IMR-90 (cell line): ENCODE measurements at regions not wholly inside any gene's neighbourhood (a gene's known extent, or its start where the extent isn't known, plus 50 kb on each side); places are given as distances from the start of the nearest gene placed in this dataset.

Source experiments
- ATAC-seq: fragments of 200-7000 bp; cut with Tn5 transposase; 2 replicates; pipeline ENCODE4 v1.9.1; 2020; ENCODE audit warnings: low read depth, mild to moderate bottlenecking, moderate library complexity
- BruUV-seq: library from RNA; stranded (reverse); fragments of 400-500 nt; replicated peaks from 2 replicates; lab custom pipeline; 2021; lab: Mats Ljungman, UMichigan
- CTCF ChIA-PET: fragments of 300-600 bp; formaldehyde crosslinking; extraction: SDS; loops from one replicate; lab custom pipeline; 2021; ENCODE audit warnings: antibody characterized with exemption; lab: Yijun Ruan, JAX
- POLR2A ChIA-PET: fragments of 300-600 bp; sonication (Branson Sonifier 250); formaldehyde crosslinking; loops from one replicate; lab custom pipeline; 2022; ENCODE audit warnings: antibody characterized with exemption; ENCODE audit not compliant: unreplicated experiment; lab: Charles Lee
- DNase-seq: peaks from one replicate; pipeline ENCODE4 v3.0.0; 2013
- H2AFZ ChIP-seq: replicated peaks from 2 replicates; pipeline ENCODE3; 2013; ENCODE audit warnings: low read length, mild to moderate bottlenecking; ENCODE audit not compliant: poor library complexity
- H2AK5ac ChIP-seq: 2 replicates; pipeline ENCODE4 v1.6.1; 2013; ENCODE audit warnings: low read depth, low read length, inconsistent platforms
- H2AK9ac ChIP-seq: replicated peaks from 2 replicates; pipeline ENCODE3; 2013; ENCODE audit warnings: mild to moderate bottlenecking, low read depth, low read length, moderate library complexity; ENCODE audit not compliant: poor library complexity
- H2BK120ac ChIP-seq: 2 replicates; pipeline ENCODE4 v1.6.1; 2013; ENCODE audit warnings: low read depth, low read length, inconsistent platforms
- H2BK15ac ChIP-seq: 3 replicates; pipeline ENCODE4 v1.6.1; 2013; ENCODE audit warnings: low read depth, low read length, inconsistent platforms
- H2BK20ac ChIP-seq: 2 replicates; pipeline ENCODE4 v1.6.1; 2013; ENCODE audit warnings: low read depth, mild to moderate bottlenecking, inconsistent platforms, low read length, moderate library complexity
- H2BK5ac ChIP-seq: 2 replicates; pipeline ENCODE4 v1.6.1; 2013; ENCODE audit warnings: mild to moderate bottlenecking, low read depth, low read length, inconsistent platforms; ENCODE audit not compliant: poor library complexity, severe bottlenecking
- H3K14ac ChIP-seq: replicated peaks from 2 replicates; pipeline ENCODE4 v1.6.1; 2013; ENCODE audit warnings: low read depth, low read length, inconsistent platforms
- H3K18ac ChIP-seq: 2 replicates; pipeline ENCODE4 v1.6.1; 2013; ENCODE audit warnings: low read depth, low read length, control low read depth
- H3K23ac ChIP-seq: 2 replicates; pipeline ENCODE4 v1.6.1; 2013; ENCODE audit warnings: low read depth, low read length, inconsistent platforms
- H3K27ac ChIP-seq: 2 replicates; pipeline ENCODE4 v1.5.1; 2013; ENCODE audit warnings: mild to moderate bottlenecking, control low read depth, low read length; ENCODE audit not compliant: insufficient read depth
- H3K27me3 ChIP-seq: 2 replicates; pipeline ENCODE4 v1.6.1; 2013; ENCODE audit warnings: low read length; ENCODE audit not compliant: control insufficient read depth, insufficient read depth
- H3K36me3 ChIP-seq: 2 replicates; pipeline ENCODE4 v1.6.1; 2013; ENCODE audit warnings: low read length, mixed read lengths; ENCODE audit not compliant: control insufficient read depth, insufficient read depth
- H3K4ac ChIP-seq: 2 replicates; pipeline ENCODE4 v1.6.1; 2013; ENCODE audit warnings: low read depth, low read length, inconsistent platforms
- H3K4me1 ChIP-seq: 2 replicates; pipeline ENCODE4 v1.6.1; 2013; ENCODE audit warnings: low read length, mixed read lengths; ENCODE audit not compliant: control insufficient read depth, insufficient read depth
- H3K4me2 ChIP-seq: 2 replicates; pipeline ENCODE4 v1.6.1; 2013; ENCODE audit warnings: low read depth, mild to moderate bottlenecking, control low read depth, low read length, moderate library complexity
- H3K4me3 ChIP-seq: 2 replicates; pipeline ENCODE4 v1.5.1; 2013; ENCODE audit warnings: low read depth, mild to moderate bottlenecking, control low read depth, low read length, moderate library complexity; ENCODE audit not compliant: insufficient read depth
- H3K56ac ChIP-seq: 2 replicates; pipeline ENCODE4 v1.6.1; 2013; ENCODE audit warnings: low read length, inconsistent platforms; ENCODE audit not compliant: insufficient read depth; ENCODE audit errors: extremely low read depth
- H3K79me1 ChIP-seq, 2 experiments: 2 replicates each; pipeline ENCODE4 v1.6.1; 2013; ENCODE audit warnings: low read length in 2 of 2, inconsistent platforms in 1 of 2, low read depth in 1 of 2
- H3K9ac ChIP-seq: 2 replicates; pipeline ENCODE4 v1.6.1; 2013; ENCODE audit warnings: low read depth, low read length, control low read depth
- H3K9me1 ChIP-seq: 2 replicates; pipeline ENCODE4 v1.6.1; 2013; ENCODE audit warnings: low read length, inconsistent platforms; ENCODE audit not compliant: insufficient read depth
- H3K9me3 ChIP-seq: 2 replicates; pipeline ENCODE4 v1.6.1; 2013; ENCODE audit warnings: low read length; ENCODE audit not compliant: control insufficient read depth, insufficient read depth
- H4K20me1 ChIP-seq: 2 replicates; pipeline ENCODE4 v1.6.1; 2013; ENCODE audit warnings: low read length, inconsistent platforms; ENCODE audit not compliant: insufficient read depth
- H4K5ac ChIP-seq: 2 replicates; pipeline ENCODE4 v1.6.1; 2013; ENCODE audit warnings: mild to moderate bottlenecking, low read depth, low read length, control low read depth
- H4K8ac ChIP-seq, 2 experiments: 2 replicates each; pipeline ENCODE4 v1.6.1; 2013; ENCODE audit warnings: low read depth in 2 of 2, low read length in 2 of 2, control low read depth in 1 of 2, inconsistent platforms in 1 of 2
- H4K91ac ChIP-seq: 2 replicates; pipeline ENCODE4 v1.6.1; 2013; ENCODE audit warnings: low read depth, low read length, inconsistent platforms; ENCODE audit not compliant: insufficient read depth
- BHLHE40 ChIP-seq: fragments of 150-350 bp; IDR thresholded peaks from 2 replicates; pipeline ENCODE4 v1.6.1; 2016; ENCODE audit warnings: mild to moderate bottlenecking, low read depth, low read length
- CEBPB ChIP-seq: IDR thresholded peaks from 2 replicates; pipeline ENCODE4 v1.6.1; 2012; ENCODE audit warnings: low read depth, low read length, improper control_type of control experiment
- CHD1 ChIP-seq: IDR thresholded peaks from 2 replicates; pipeline ENCODE4 v1.6.1; 2012; ENCODE audit warnings: low read depth, low read length, improper control_type of control experiment
- CTCF ChIP-seq: conservative IDR thresholded peaks from 2 replicates; pipeline ENCODE4 v1.5.1; 2012; ENCODE audit warnings: mild to moderate bottlenecking, low read depth, low read length, improper control_type of control experiment
- ELK1 ChIP-seq: fragments of 150-350 bp; IDR thresholded peaks from 2 replicates; pipeline ENCODE4 v1.6.1; 2016; ENCODE audit warnings: low read depth, mild to moderate bottlenecking, low read length, moderate library complexity, borderline replicate concordance
- FOS ChIP-seq: fragments of 150-350 bp; IDR thresholded peaks from 2 replicates; pipeline ENCODE4 v1.6.1; 2016; ENCODE audit warnings: low read depth, low read length
- MAFK ChIP-seq: IDR thresholded peaks from 2 replicates; pipeline ENCODE4 v1.6.1; 2012; ENCODE audit warnings: low read depth, low read length, improper control_type of control experiment
- MAZ ChIP-seq: IDR thresholded peaks from 2 replicates; pipeline ENCODE4 v1.6.1; 2012; ENCODE audit warnings: low read depth, mild to moderate bottlenecking, low read length, improper control_type of control experiment, moderate library complexity, borderline replicate concordance
- MXI1 ChIP-seq: IDR thresholded peaks from 2 replicates; pipeline ENCODE4 v1.6.1; 2012; ENCODE audit warnings: low read depth, mild to moderate bottlenecking, low read length, moderate library complexity, borderline replicate concordance
- NFE2L2 ChIP-seq: fragments of 150-350 bp; IDR thresholded peaks from 2 replicates; pipeline ENCODE4 v1.6.1; 2016; ENCODE audit warnings: low read depth, mild to moderate bottlenecking, low read length
- POLR2A ChIP-seq: IDR thresholded peaks from 2 replicates; pipeline ENCODE4 v1.6.1; 2012; ENCODE audit warnings: mild to moderate bottlenecking, low read depth, low read length
- RAD21 ChIP-seq: IDR thresholded peaks from 2 replicates; pipeline ENCODE4 v1.6.1; 2012; ENCODE audit warnings: low read length, improper control_type of control experiment
- RCOR1 ChIP-seq: IDR thresholded peaks from 2 replicates; pipeline ENCODE4 v1.6.1; 2012; ENCODE audit warnings: mild to moderate bottlenecking, low read length, improper control_type of control experiment; ENCODE audit not compliant: insufficient replicate concordance
- RFX5 ChIP-seq: IDR thresholded peaks from 2 replicates; pipeline ENCODE4 v1.8.0; 2012; ENCODE audit warnings: low read depth, mild to moderate bottlenecking, low read length, moderate library complexity
- SMC3 ChIP-seq: fragments of 150-350 bp; IDR thresholded peaks from 2 replicates; pipeline ENCODE4 v1.6.1; 2016; ENCODE audit warnings: low read depth, mild to moderate bottlenecking, antibody characterized with exemption, low read length, moderate library complexity
- USF2 ChIP-seq: fragments of 150-350 bp; IDR thresholded peaks from 2 replicates; pipeline ENCODE4 v1.6.1; 2017; ENCODE audit warnings: mild to moderate bottlenecking, antibody characterized with exemption, low read length, low read depth
- dilution Hi-C: fragments of 300-500 bp; cut with HindIII; formaldehyde crosslinking; loops from one replicate; pipeline ENCODE4 v1.14.3; 2018; ENCODE audit warnings: low sequenced_read_pairs; ENCODE audit not compliant: unreplicated experiment
- in situ Hi-C: fragments of 300-500 bp; cut with MboI; formaldehyde crosslinking; loops from 3 replicates; pipeline ENCODE4 v1.14.3; 2019; ENCODE audit warnings: low sequenced_read_pairs, inconsistent platforms, mixed read lengths
- intact Hi-C: fragments of 100-400 bp; cut with micrococcal nuclease; formaldehyde crosslinking; loops from 2 replicates; pipeline ENCODE4 v1.10.0; 2022

GRCh38 chr13:70237131-70237530 lies 128.9 kb upstream of the KLHL1 start:
- Histone ChIP-seq H2BK20ac (no peak overlapping the region), H3K27ac (no peak overlapping the region), H3K23ac (no peak overlapping the region), H4K20me1 (no peaks in the 10 kb centered on the region), H3K9me3 (peaks cover 12% of the 10 kb centered on the region), H3K79me1 (no peaks in the 10 kb centered on the region), H3K4me2 (no peak overlapping the region), H2AFZ (no peak overlapping the region), H2AK9ac (no peak overlapping the region), H2BK15ac (no peak overlapping the region), H3K4ac (no peak overlapping the region), H3K18ac (no peak overlapping the region), H2BK5ac (no peak overlapping the region), H3K27me3 (no peaks in the 10 kb centered on the region), H4K8ac (no peak overlapping the region), H4K91ac (no peak overlapping the region), H2AK5ac (no peak overlapping the region), H3K36me3 (no peaks in the 10 kb centered on the region), H3K4me1 (no peaks in the 10 kb centered on the region), H3K14ac (no peak overlapping the region), H3K4me3 (no peak overlapping the region), H3K9ac (no peak overlapping the region), H2BK120ac (no peak overlapping the region), H3K56ac (no peak overlapping the region), H4K5ac (no peak overlapping the region), H3K9me1 (no peaks in the 10 kb centered on the region)
- ChIA-PET POLR2A (no interaction called here), CTCF (no interaction called here)
- ATAC-seq (no peak), DNase-seq (no peak)
- dilution Hi-C loops: no loop called here
- in situ Hi-C loops: no loop called here
- intact Hi-C loops: no loop called here
- no TSS peak for BruUV-seq
- no peak for TF ChIP-seq CEBPB
- TF ChIP-seq SMC3: no peak
- no peak for TF ChIP-seq FOS
- TF ChIP-seq BHLHE40: no peak
- TF ChIP-seq MAZ: no peak
- no peak for TF ChIP-seq CTCF
- no peak for TF ChIP-seq ELK1
- no peak for TF ChIP-seq RCOR1
- TF ChIP-seq RFX5: no peak
- TF ChIP-seq MXI1: no peak
- TF ChIP-seq POLR2A: no peak
- no peak for TF ChIP-seq NFE2L2
- TF ChIP-seq USF2: no peak
- TF ChIP-seq CHD1: no peak
- no peak for TF ChIP-seq MAFK
- TF ChIP-seq RAD21: no peak
